ENCODE measurements at regions not wholly inside any gene's neighbourhood (a gene's known extent, or its start where the extent isn't known, plus 50 kb on each side); places are given as distances from the start of the nearest gene placed in this dataset.

- Histone ChIP-seq H3K4me1 (ENCODE audit: control insufficient read depth, insufficient read depth, low read length) (no peaks in the 10 kb centered on the region), H3K27me3 (ENCODE audit: control insufficient read depth, insufficient read depth, low read length) (no peaks in the 10 kb centered on the region), H3K27ac (ENCODE audit: low read length) (no peak overlapping the region), H3K4me3 (ENCODE audit: low read depth in 2 of 2, low read length in 2 of 2) (no peak overlapping the region), H3K36me3 (ENCODE audit: control insufficient read depth, insufficient read depth, low read length) (no peaks in the 10 kb centered on the region), H3K9me3 (ENCODE audit: control insufficient read depth, insufficient read depth, low read depth, low read length) (no peaks in the 10 kb centered on the region)
- TF ChIP-seq POLR2AphosphoS5 (IDR thresholded peaks at IDR 0.05; ENCODE audit: low read depth, low read length) (no peak), CTCF (IDR thresholded peaks at IDR 0.05) (peak; percentile 34; the same call in 1 of the 2 replicates), REST (IDR thresholded peaks at IDR 0.05; ENCODE audit: insufficient read depth in 1 of 2, low read depth in 2 of 2, low read length in 1 of 2) (no peak), TCF7L2 (IDR thresholded peaks at IDR 0.05; ENCODE audit: low read depth, low read length) (no peak), SIN3A (IDR thresholded peaks at IDR 0.05; ENCODE audit: borderline replicate concordance, insufficient read depth, low read depth, low read length) (no peak)
- DNase-seq (ENCODE audit: low read depth, low spot score) (no peak), ATAC-seq (no peak)
- BruUV-seq (replicated peaks) = no TSS peak
- ChIA-PET CTCF (no interaction called here), POLR2A (no interaction called here)
- intact Hi-C loops (cut with micrococcal nuclease; ENCODE audit: unreplicated experiment) = no loop called here
- in situ Hi-C loops (cut with HindIII; ENCODE audit: low pct_unique_long_range_greater_than_20kb, low sequenced_read_pairs) = no loop called here
Measured at GRCh38 chr2:146523196-146523595, 1321.6 kb upstream of the ACVR2A start.

DNA sequence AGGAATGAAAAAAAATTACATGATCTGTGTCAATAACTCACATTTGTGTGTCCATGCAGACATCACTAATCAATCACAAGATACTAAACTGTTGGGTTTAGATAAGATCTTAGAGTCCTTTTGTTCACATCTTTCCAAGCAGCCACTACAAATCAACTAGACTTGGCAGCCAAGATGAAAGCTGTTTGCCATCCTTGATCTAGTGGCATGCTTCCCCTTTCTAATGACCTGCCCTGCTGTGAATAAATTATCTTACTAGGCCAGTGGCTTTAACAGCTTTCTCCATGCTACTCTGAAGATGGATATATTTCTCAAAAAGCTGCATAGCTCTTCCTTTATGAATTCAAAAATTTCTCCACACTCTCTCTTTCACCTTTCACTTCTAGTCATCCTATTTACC lies 1338.0 kb upstream of the ACVR2A start:
- ATAC-seq (no peak), DNase-seq (ENCODE audit: low read depth, low spot score) (no peak)
- TF ChIP-seq SIN3A (IDR thresholded peaks at IDR 0.05; ENCODE audit: borderline replicate concordance, insufficient read depth, low read depth, low read length) (no peak), POLR2AphosphoS5 (IDR thresholded peaks at IDR 0.05; ENCODE audit: low read depth, low read length) (no peak), REST (IDR thresholded peaks at IDR 0.05; ENCODE audit: insufficient read depth in 1 of 2, low read depth in 2 of 2, low read length in 1 of 2) (no peak), TCF7L2 (IDR thresholded peaks at IDR 0.05; ENCODE audit: low read depth, low read length) (no peak), CTCF (IDR thresholded peaks at IDR 0.05) (no peak)
- no peak overlapping the region for H3K27ac ChIP-seq (ENCODE audit: low read length)
- no peaks in the 10 kb centered on the region for H3K36me3 ChIP-seq (ENCODE audit: control insufficient read depth, insufficient read depth, low read length)
- no peaks in the 10 kb centered on the region for H3K9me3 ChIP-seq (ENCODE audit: control insufficient read depth, insufficient read depth, low read depth, low read length)
- no TSS peak for BruUV-seq (replicated peaks)
- ChIA-PET POLR2A (no interaction called here), CTCF (interaction anchor here (0.5 kb wide), 1 partner anchor 555 kb away, joined by 3 read pairs; no protein-coding TSS in a partner anchor)
- no peaks in the 10 kb centered on the region for H3K4me1 ChIP-seq (ENCODE audit: control insufficient read depth, insufficient read depth, low read length)
- no peaks in the 10 kb centered on the region for H3K27me3 ChIP-seq (ENCODE audit: control insufficient read depth, insufficient read depth, low read length)
- in situ Hi-C loops (cut with HindIII; ENCODE audit: low pct_unique_long_range_greater_than_20kb, low sequenced_read_pairs) = no loop called here
- no peak overlapping the region for H3K4me3 ChIP-seq (ENCODE audit: low read depth in 2 of 2, low read length in 2 of 2)
- intact Hi-C loops (cut with micrococcal nuclease; ENCODE audit: unreplicated experiment) = no loop called here
